ENCODE measurements at regions not wholly inside any gene's neighbourhood (a gene's known extent, or its start where the extent isn't known, plus 50 kb on each side); places are given as distances from the start of the nearest gene placed in this dataset.

DNA sequence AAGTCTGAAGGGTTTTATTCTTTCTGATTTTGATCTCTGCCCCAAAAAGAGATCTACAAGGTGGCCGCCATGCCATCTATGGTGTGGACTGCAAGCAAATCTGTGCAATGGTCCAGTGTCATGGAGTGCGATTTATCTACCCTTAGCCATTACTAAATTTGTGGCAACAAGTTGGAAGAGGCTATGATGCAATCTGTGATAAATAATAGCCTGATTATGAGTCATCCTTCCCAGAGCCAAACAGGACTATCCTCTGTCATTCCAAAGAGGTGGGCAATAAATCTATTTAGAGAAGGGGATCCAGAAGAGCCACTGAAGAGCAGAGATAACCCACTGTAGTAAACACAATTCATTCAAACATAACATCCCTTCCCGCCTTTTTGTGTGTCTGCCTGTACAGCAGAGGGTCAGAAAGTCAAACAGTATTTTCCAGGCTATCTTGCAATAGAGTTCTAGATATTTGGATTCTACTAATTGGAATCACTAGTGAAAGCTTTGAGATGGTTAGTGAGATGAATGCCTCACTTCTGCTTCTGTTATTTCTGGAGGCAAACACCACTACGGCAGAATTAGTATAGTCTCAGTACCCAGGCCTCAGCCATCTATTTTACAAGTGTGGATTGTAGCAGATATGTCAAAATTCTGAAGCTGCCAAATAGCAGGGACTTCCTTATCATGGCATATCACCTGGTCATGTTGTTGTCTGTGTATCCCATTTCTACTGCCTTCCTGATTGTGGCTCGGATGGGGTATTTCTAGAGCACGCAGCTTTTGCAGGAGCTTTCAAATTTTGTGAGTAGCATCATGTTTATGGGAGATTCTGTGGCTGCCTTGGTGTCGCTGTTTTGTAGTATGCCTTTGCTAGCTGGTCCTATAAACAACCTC lies 192.0 kb downstream of the SMIM20 start:
- no peak for DNase-seq

GRCh38 chr4:26106776-26107175 lies 192.8 kb downstream of the SMIM20 start:
- DNase-seq: no peak

GRCh38 chr4:26108054-26108453 lies 194.0 kb downstream of the SMIM20 start:
- DNase-seq: no peak

DNA sequence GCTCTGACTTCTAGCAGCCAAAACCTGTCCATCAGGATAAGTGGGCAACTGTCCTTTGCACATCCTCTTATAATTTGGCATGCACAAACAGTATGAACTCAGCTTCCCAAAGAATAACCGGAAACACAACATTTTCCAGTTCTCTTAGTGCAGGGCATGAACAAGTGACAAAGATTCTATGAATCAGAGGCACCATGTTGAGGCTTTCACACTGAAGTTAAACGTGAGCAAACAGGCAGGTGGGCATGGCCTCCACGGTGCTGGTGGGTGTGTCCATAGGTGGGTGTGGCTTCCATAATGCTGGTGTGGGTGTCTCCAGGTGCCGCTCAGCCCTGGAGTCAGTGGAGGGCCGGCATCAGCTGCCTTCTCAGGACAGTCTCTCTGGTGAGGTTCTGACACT lies 196.5 kb downstream of the SMIM20 start:
- no peak for DNase-seq

DNA sequence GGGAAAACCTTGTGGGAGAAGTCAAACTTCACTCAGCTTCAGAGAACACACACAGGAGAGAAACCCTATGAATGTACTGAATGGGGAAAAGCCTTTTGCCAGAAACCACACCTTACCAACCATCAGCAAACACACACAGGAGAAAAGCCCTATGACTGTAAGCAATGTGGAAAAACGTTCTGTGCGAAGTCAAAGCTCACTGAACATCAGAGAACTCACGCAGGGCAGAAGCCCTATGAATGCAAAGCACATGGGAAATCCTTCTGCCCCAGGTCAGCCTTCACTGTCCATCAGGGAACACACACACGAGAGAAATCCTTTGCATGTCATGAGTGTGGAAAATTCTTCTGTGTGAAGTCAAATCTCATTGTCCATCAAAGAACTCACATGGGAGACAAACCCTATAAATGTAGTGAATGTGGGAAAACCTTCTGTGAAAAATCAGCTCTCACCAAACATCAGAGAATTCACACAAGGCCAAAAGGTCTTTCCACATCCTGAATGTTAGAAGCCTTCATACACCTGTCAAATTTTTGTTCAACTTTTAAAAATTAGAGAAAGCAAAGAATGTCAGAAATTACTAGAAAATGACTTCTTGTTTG lies 199.4 kb downstream of the SMIM20 start:
- DNase-seq: no peak

- DNase-seq: no peak
Observed at GRCh38 chr4:26116057-26116456, 202.0 kb downstream of the SMIM20 start.

GRCh38 chr4:26120098-26120825 lies 200.6 kb upstream of the RBPJ start:
- DNase-seq: no peak

DNA sequence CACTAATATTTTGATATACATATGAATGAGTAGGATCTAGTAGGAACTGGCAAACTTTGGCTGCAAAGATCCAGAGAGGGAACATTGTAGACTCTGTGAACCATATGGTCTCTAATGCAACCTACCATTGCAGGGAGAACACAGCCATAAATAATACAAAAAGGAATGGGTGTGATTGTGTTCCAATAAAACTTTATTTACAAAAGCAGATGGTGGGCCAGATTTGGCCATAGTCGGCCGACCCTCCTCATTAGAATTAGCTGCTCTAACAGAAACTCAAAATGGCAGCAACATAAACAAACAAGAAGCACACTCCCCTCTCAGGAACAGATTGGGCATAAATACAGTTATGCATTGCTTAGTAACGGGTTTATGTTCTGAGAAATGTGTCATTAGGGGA lies 198.1 kb upstream of the RBPJ start:
- DNase-seq: no peak

- no peak for DNase-seq
Observed at GRCh38 chr4:26124753-26125321, 196.0 kb upstream of the RBPJ start.

DNA sequence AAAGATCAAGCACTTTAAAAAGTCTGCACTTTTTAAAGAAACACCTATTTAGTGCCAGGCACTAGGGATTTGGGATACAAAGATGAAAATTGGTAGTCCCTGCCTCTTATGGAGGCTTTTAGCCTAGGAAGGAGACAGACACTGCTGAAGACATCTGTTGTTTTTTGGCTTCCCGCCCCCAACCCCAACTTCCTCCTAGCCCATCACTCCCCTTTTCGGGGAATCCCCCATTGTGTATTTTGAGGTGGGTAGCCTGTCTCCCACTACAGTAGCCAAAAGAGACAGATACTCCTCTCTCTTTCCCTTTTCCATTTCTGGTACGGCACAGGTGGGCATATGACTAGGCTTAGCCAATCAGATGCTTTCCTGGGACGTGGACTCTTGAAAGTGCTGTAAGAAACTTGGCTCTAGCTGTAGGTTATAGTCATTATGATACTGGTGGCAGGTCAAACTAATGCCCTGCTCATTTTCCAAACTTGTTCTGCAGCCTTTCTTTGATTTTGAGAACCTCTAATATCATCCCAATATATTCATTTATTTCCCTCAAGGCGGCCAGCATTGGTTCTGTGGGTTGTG lies 194.6 kb upstream of the RBPJ start:
- no peak for DNase-seq

DNA sequence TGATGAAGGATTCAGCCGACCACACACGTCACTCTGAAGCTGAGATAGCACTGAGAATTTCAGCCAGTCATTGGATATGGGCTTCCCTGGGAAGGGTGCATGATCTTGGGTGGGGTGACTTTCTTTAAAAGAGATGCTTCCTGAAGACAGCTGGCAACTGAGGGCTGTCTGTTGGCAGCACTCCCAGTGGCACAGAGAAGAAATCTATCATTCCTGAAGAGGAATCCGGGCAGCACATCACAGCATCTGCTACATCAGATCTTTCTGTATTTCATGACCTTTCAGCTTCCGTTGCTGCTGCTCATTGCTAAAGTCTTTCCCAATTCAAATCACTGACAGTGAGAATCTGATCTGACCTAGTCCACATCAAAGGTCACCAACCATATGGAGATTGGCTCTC lies 193.8 kb upstream of the RBPJ start:
- no peak for DNase-seq

DNA sequence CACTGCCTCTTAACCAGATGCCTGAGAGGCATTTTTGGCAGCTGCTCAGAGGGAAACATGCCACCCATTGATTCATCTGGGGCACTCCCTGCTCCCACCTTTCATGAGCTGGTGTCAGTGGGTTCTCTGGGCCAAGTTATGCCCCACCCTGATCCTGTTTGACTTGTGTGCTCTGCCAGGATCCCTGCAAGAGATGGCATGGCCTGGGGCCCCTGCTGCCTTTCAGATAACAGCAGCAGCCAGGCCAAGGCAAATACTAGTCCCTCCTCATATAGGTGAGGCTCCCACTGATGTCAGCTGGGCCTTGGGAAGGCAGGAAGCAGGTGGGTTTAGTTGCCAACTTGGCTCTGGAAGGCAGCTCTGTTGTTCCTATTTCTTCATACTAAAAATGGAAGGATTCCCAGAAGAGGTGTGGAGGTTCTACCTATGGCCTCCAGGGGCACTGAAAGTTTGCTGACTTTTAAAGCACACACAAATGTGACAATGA lies 192.9 kb upstream of the RBPJ start:
- no peak for DNase-seq

- no peak for DNase-seq
Observed at GRCh38 chr4:26130173-26130572, 190.6 kb upstream of the RBPJ start.

GRCh38 chr4:26130841-26131432 lies 189.9 kb upstream of the RBPJ start:
- DNase-seq: no peak

DNA sequence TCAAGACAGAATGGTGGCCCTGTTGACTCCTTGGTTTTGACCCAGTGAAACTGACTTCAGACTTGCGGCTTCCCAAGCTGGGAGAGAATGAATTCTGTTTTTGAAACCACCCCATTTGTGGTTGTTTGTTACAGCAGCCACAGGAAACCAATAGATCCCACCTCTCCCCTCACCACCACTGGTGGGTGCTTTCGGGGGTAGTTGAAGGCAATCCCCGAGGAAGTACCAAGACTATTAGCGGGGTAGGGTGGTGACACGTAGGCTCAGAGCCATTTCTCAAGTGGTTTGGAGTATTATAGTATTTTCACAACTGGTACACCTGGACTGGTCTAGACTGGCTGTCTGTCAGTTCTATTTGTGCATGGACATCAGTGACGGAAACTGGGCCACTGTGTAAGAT lies 189.1 kb upstream of the RBPJ start:
- no peak for DNase-seq

GRCh38 chr4:26132858-26133257 lies 188.0 kb upstream of the RBPJ start:
- no peak for DNase-seq

GRCh38 chr4:26133840-26134239 lies 187.0 kb upstream of the RBPJ start:
- no peak for DNase-seq

- DNase-seq: no peak
Observed at GRCh38 chr4:26135331-26135730, 185.5 kb upstream of the RBPJ start.

DNA sequence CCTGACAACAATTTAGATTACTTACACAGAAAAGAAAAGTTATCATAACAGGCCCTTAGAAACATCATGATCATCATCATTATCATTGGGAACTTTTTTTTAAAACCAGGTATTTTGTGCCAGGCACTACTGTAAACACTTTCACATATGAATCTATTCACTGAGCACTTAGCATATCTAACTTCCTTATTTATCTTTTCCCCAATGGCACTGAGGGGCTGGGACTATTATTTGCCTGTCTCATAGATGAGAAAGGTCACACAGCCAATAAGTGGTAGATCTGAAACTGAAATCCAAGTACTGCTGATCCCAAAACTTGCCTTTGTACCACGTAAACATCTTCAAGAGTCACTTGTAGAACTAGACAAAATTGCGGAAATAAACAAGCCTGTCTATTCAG lies 184.2 kb upstream of the RBPJ start:
- no peak for DNase-seq

GRCh38 chr4:26137288-26137687 lies 183.5 kb upstream of the RBPJ start:
- DNase-seq: no peak

DNA sequence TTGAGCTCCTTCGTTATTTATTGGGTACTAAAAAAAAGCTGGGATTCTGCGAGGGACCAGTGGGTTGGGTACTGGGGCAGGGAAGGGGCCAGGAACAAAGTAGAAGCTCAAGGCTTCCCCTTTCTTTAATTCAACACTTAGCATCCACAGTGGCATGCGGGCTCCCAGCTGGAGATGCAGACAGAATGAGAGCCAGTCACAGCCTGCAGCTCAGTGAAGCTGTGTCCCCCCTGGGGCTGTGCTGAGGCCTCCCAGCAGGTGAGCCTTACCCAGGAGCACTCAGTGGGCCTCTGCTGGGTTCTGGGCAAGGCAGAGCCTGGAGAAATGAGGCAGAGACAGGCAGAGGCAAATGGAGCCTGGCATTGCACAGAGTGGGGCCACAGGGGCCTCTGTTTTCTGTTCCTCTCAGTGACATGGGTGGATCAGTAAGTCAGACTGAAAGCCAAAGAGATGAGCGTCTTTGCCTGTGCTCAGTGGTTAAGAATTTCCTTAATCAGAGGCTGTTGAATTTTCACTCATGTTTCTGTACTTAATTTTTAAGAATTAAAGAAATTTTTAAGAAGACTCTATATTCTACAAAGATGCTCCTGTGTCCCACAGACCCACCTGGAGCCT lies 181.4 kb upstream of the RBPJ start:
- no peak for DNase-seq
